ENCODE measurements at regions not wholly inside any gene's neighbourhood (a gene's known extent, or its start where the extent isn't known, plus 50 kb on each side); places are given as distances from the start of the nearest gene placed in this dataset.
A peak's percentile ranks its signal among the peaks of the same experiment; 100 is the strongest.

- no peak for DNase-seq
- H3K36me3 ChIP-seq (ENCODE audit: control insufficient read depth in 3 of 3, insufficient read depth in 2 of 3, low read depth in 1 of 3, low read length in 3 of 3): no peaks in the 10 kb centered on the region
- H3K27ac ChIP-seq (ENCODE audit: low read depth in 1 of 3, low read length in 2 of 3): no peak overlapping the region
- H3K4me3 ChIP-seq (ENCODE audit: low read depth in 1 of 3, low read length in 3 of 3): no peak overlapping the region
- H3K9me3 ChIP-seq (ENCODE audit: control insufficient read depth in 2 of 2, insufficient read depth in 1 of 2, low read depth in 1 of 2, low read length in 1 of 2): peaks cover 0 to 10% of the 10 kb centered on the region in 2 donors
- no peaks in the 10 kb centered on the region for H3K4me1 ChIP-seq (ENCODE audit: control insufficient read depth in 3 of 3, insufficient read depth in 2 of 3, low read depth in 1 of 3, low read length in 2 of 3)
- 49 to 69% (median 49%) methylated on average over 9 of the region's 9 CpGs for WGBS, 3 donors
- FAIRE-seq: no peak
- H3K27me3 ChIP-seq (ENCODE audit: control insufficient read depth in 3 of 3, insufficient read depth in 3 of 3, low read length in 3 of 3): peaks cover 0 to 2% (median 0%) of the 10 kb centered on the region in 3 donors
Observed at GRCh38 chr16:86414991-86415740, 95.2 kb upstream of the FOXF1 start.

- no peak for FAIRE-seq
- no peaks in the 10 kb centered on the region for H3K4me1 ChIP-seq (ENCODE audit: control insufficient read depth in 3 of 3, insufficient read depth in 2 of 3, low read depth in 1 of 3, low read length in 2 of 3)
- peaks cover 0 to 19% of the 10 kb centered on the region in 2 donors for H3K9me3 ChIP-seq (ENCODE audit: control insufficient read depth in 2 of 2, insufficient read depth in 1 of 2, low read depth in 1 of 2, low read length in 1 of 2)
- no peak for DNase-seq
- no peaks in the 10 kb centered on the region for H3K27me3 ChIP-seq (ENCODE audit: control insufficient read depth in 3 of 3, insufficient read depth in 3 of 3, low read length in 3 of 3)
- H3K4me3 ChIP-seq (ENCODE audit: low read depth in 1 of 3, low read length in 3 of 3): no peak overlapping the region
- no peaks in the 10 kb centered on the region for H3K36me3 ChIP-seq (ENCODE audit: control insufficient read depth in 3 of 3, insufficient read depth in 2 of 3, low read depth in 1 of 3, low read length in 3 of 3)
- H3K27ac ChIP-seq (ENCODE audit: low read depth in 1 of 3, low read length in 2 of 3): no peak overlapping the region
Observed at GRCh38 chr16:86418981-86419380, 91.3 kb upstream of the FOXF1 start.

- no peak for DNase-seq
- H3K9me3 ChIP-seq (ENCODE audit: control insufficient read depth in 2 of 2, insufficient read depth in 1 of 2, low read depth in 1 of 2, low read length in 1 of 2): peaks cover 0 to 19% of the 10 kb centered on the region in 2 donors
- no peak for FAIRE-seq
- H3K27ac ChIP-seq (ENCODE audit: low read depth in 1 of 3, low read length in 2 of 3): no peak overlapping the region
- WGBS, 3 donors: 85 to 91% (median 88%) methylated on average over 2 of the region's 2 CpGs
- no peak overlapping the region for H3K4me3 ChIP-seq (ENCODE audit: low read depth in 1 of 3, low read length in 3 of 3)
- no peaks in the 10 kb centered on the region for H3K4me1 ChIP-seq (ENCODE audit: control insufficient read depth in 3 of 3, insufficient read depth in 2 of 3, low read depth in 1 of 3, low read length in 2 of 3)
- H3K36me3 ChIP-seq (ENCODE audit: control insufficient read depth in 3 of 3, insufficient read depth in 2 of 3, low read depth in 1 of 3, low read length in 3 of 3): no peaks in the 10 kb centered on the region
- H3K27me3 ChIP-seq (ENCODE audit: control insufficient read depth in 3 of 3, insufficient read depth in 3 of 3, low read length in 3 of 3): no peaks in the 10 kb centered on the region
Observed at GRCh38 chr16:86419518-86419917, 90.8 kb upstream of the FOXF1 start.

GRCh38 chr16:86421995-86422394 lies 88.3 kb upstream of the FOXF1 start:
- Histone ChIP-seq H3K4me1 (ENCODE audit: control insufficient read depth in 3 of 3, insufficient read depth in 2 of 3, low read depth in 1 of 3, low read length in 2 of 3) (no peaks in the 10 kb centered on the region), H3K27me3 (ENCODE audit: control insufficient read depth in 3 of 3, insufficient read depth in 3 of 3, low read length in 3 of 3) (no peaks in the 10 kb centered on the region), H3K9me3 (ENCODE audit: control insufficient read depth in 2 of 2, insufficient read depth in 1 of 2, low read depth in 1 of 2, low read length in 1 of 2) (peaks cover 0 to 19% of the 10 kb centered on the region in 2 donors), H3K4me3 (ENCODE audit: low read depth in 1 of 3, low read length in 3 of 3) (no peak overlapping the region), H3K27ac (ENCODE audit: low read depth in 1 of 3, low read length in 2 of 3) (no peak overlapping the region), H3K36me3 (ENCODE audit: control insufficient read depth in 3 of 3, insufficient read depth in 2 of 3, low read depth in 1 of 3, low read length in 3 of 3) (no peaks in the 10 kb centered on the region)
- 77 to 89% (median 78%) methylated on average over 5 of the region's 5 CpGs for WGBS, 3 donors
- no peak for FAIRE-seq
- no peak for DNase-seq

GRCh38 chr16:86424398-86424797 lies 85.9 kb upstream of the FOXF1 start:
- 45 to 51% (median 47%) methylated on average over 10 of the region's 10 CpGs for WGBS, 3 donors
- Histone ChIP-seq H3K4me3 (ENCODE audit: low read depth in 1 of 3, low read length in 3 of 3) (no peak overlapping the region), H3K9me3 (ENCODE audit: control insufficient read depth in 2 of 2, insufficient read depth in 1 of 2, low read depth in 1 of 2, low read length in 1 of 2) (peaks cover 0 to 19% of the 10 kb centered on the region in 2 donors), H3K4me1 (ENCODE audit: control insufficient read depth in 3 of 3, insufficient read depth in 2 of 3, low read depth in 1 of 3, low read length in 2 of 3) (no peaks in the 10 kb centered on the region), H3K27me3 (ENCODE audit: control insufficient read depth in 3 of 3, insufficient read depth in 3 of 3, low read length in 3 of 3) (no peaks in the 10 kb centered on the region), H3K36me3 (ENCODE audit: control insufficient read depth in 3 of 3, insufficient read depth in 2 of 3, low read depth in 1 of 3, low read length in 3 of 3) (no peaks in the 10 kb centered on the region), H3K27ac (ENCODE audit: low read depth in 1 of 3, low read length in 2 of 3) (peak overlapping the region in 1 of 3 donors; percentile 10)
- FAIRE-seq (no peak), DNase-seq (no peak)

- peaks cover 0 to 19% of the 10 kb centered on the region in 2 donors for H3K9me3 ChIP-seq (ENCODE audit: control insufficient read depth in 2 of 2, insufficient read depth in 1 of 2, low read depth in 1 of 2, low read length in 1 of 2)
- no peaks in the 10 kb centered on the region for H3K36me3 ChIP-seq (ENCODE audit: control insufficient read depth in 3 of 3, insufficient read depth in 2 of 3, low read depth in 1 of 3, low read length in 3 of 3)
- peak overlapping the region in 1 of 3 donors; percentile 10 for H3K27ac ChIP-seq (ENCODE audit: low read depth in 1 of 3, low read length in 2 of 3)
- FAIRE-seq (no peak), DNase-seq (no peak)
- WGBS, 3 donors: 44 to 66% (median 45%) methylated on average over 9 of the region's 9 CpGs
- H3K4me1 ChIP-seq (ENCODE audit: control insufficient read depth in 3 of 3, insufficient read depth in 2 of 3, low read depth in 1 of 3, low read length in 2 of 3): no peaks in the 10 kb centered on the region
- no peak overlapping the region for H3K4me3 ChIP-seq (ENCODE audit: low read depth in 1 of 3, low read length in 3 of 3)
- no peaks in the 10 kb centered on the region for H3K27me3 ChIP-seq (ENCODE audit: control insufficient read depth in 3 of 3, insufficient read depth in 3 of 3, low read length in 3 of 3)
Observed at GRCh38 chr16:86424985-86425384, 85.3 kb upstream of the FOXF1 start.

- H3K27me3 ChIP-seq (ENCODE audit: control insufficient read depth in 3 of 3, insufficient read depth in 3 of 3, low read length in 3 of 3): no peaks in the 10 kb centered on the region
- DNase-seq (no peak), FAIRE-seq (no peak)
- no peaks in the 10 kb centered on the region for H3K4me1 ChIP-seq (ENCODE audit: control insufficient read depth in 3 of 3, insufficient read depth in 2 of 3, low read depth in 1 of 3, low read length in 2 of 3)
- H3K9me3 ChIP-seq (ENCODE audit: control insufficient read depth in 2 of 2, insufficient read depth in 1 of 2, low read depth in 1 of 2, low read length in 1 of 2): peaks cover 0 to 16% of the 10 kb centered on the region in 2 donors
- no peaks in the 10 kb centered on the region for H3K36me3 ChIP-seq (ENCODE audit: control insufficient read depth in 3 of 3, insufficient read depth in 2 of 3, low read depth in 1 of 3, low read length in 3 of 3)
- H3K27ac ChIP-seq (ENCODE audit: low read depth in 1 of 3, low read length in 2 of 3): no peak overlapping the region
- WGBS, 3 donors: 89 to 91% (median 90%) methylated on average over 12 of the region's 12 CpGs
- no peak overlapping the region for H3K4me3 ChIP-seq (ENCODE audit: low read depth in 1 of 3, low read length in 3 of 3)
Observed at GRCh38 chr16:86426063-86426642, 84.2 kb upstream of the FOXF1 start.

- no peak for FAIRE-seq
- H3K9me3 ChIP-seq (ENCODE audit: control insufficient read depth in 2 of 2, insufficient read depth in 1 of 2, low read depth in 1 of 2, low read length in 1 of 2): peaks cover 0 to 7% of the 10 kb centered on the region in 2 donors
Observed at GRCh38 chr16:86427433-86427851, 82.9 kb upstream of the FOXF1 start.

More at GRCh38 chr16:86427433-86427851, 82.9 kb upstream of the FOXF1 start:
- Histone ChIP-seq H3K36me3 (ENCODE audit: control insufficient read depth in 3 of 3, insufficient read depth in 2 of 3, low read depth in 1 of 3, low read length in 3 of 3) (no peaks in the 10 kb centered on the region), H3K4me1 (ENCODE audit: control insufficient read depth in 3 of 3, insufficient read depth in 2 of 3, low read depth in 1 of 3, low read length in 2 of 3) (no peaks in the 10 kb centered on the region), H3K27ac (ENCODE audit: low read depth in 1 of 3, low read length in 2 of 3) (peak overlapping the region in 2 of 3 donors; percentile 11 to 62), H3K4me3 (ENCODE audit: low read depth in 1 of 3, low read length in 3 of 3) (no peak overlapping the region), H3K27me3 (ENCODE audit: control insufficient read depth in 3 of 3, insufficient read depth in 3 of 3, low read length in 3 of 3) (no peaks in the 10 kb centered on the region)
- DNase-seq: no peak
- WGBS, 3 donors: 64 to 72% (median 72%) methylated on average over 8 of the region's 8 CpGs
